ENCODE measurements at regions not wholly inside any gene's neighbourhood (a gene's known extent, or its start where the extent isn't known, plus 50 kb on each side); places are given as distances from the start of the nearest gene placed in this dataset.
"Not testable (repeated sequence)": the region's sequence is repeated elsewhere in the genome, so short reads cannot be mapped to it uniquely, and the experiment has no call there.

DNA sequence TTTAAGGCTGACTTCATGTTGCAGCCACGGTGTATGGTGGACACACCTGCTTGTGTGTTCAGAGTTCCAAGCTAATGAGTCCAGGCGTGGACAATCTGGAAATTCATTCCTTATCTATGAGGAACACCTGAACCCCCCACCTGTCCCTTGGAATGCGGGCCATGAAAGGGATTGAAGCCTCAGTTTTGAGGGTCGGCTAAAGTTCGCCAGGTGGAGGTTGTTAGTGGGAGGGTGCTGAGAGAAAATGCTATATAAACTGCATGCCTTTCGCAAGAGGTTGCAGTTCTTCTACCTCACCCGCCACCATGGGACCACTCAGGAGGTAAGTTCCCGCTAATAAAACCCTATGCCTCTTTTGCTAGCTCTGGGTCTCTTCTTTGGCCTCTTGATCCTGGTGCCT is 348.0 kb downstream of the BCL11B start:
- no peak for DNase-seq

DNA sequence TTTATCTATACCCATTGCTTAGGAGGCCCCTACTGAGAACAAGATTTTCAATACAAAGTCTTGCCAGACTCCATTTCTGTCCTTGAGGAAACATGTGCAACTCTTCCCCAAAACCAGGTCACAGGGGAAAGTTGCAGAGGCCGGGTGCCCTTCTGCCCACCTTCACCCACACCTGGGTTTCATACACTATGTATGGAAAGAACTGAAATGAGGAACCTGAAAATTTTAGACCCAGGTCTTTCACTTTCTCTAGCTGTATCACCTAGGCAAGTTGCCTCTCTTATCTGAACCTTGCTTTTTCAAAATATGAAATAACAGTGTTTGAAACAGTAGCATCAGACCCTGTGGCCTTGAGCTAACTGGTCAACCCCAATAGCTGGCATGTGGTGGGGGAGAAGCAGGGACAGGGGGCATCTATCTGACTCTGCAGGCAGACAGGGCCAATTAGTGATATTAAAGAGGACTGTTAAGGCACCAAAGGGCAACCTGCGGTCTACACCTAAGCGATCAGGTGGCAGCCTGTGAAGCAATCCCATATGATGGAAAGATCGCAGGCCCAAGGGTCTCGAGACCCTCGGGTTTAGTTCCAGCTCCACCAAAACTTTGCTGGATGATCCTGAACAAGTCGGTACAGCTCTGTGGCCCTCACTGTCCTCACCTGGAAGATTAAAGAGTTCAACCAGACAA is 346.5 kb downstream of the BCL11B start:
- DNase-seq, result no peak

DNA sequence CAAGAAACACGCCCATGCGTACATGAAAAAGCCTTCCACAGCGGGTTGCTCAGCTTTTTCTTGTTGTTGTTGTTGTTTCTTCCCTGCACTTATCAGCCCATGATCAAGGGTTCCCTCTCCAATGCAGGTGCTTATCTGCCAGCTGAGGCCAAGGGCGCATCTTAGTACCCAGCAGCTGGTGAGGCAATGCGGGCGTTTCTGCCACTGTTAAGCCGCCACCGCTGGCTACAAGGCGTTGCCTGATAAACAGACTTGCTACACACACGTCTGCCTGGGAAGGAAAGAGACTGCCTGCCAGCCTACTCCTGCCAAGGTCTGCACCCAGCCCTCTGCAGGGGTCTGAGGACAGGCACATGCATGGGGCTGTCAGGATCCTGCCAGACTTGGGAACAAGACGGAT is 345.9 kb downstream of the BCL11B start:
- DNase-seq, result no peak

DNA sequence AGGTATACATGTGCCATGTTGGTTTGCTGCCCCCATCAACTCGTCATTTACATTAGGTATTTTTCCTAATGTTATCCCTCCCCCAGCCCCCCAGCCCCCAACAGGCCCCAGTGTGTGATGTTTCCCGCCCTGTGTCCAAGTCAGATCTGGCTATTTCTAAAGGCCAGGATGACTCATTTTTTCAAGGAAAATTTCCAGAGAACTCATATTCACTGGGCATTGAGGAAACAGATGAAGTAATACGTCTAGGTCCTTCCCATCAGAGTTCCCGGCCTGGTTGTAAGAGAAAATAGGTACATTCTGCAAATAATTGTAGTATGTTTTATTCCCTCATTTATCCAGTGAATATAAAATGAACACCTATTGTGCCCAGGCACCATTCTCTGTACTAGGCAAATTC is 345.2 kb downstream of the BCL11B start:
- no peak for DNase-seq

DNA sequence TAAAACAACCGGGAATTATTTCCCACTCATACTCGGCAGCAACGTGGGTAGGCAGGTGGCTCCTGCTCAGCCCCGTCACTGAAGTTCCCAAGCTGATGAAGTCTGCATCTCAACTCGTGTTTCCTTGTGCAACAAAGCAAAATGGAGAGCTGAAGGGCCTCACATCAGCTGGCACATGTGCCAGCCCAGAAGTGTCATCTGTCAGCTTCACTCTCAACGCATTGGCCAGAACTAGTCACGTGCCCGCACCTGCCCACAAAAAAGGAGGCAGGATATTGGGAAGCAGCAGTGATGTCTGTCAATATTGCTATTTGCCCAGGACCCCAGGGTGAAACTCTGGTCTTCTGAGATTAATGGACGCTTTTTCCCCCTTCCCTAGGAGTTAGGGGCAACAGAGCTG is 344.0 kb downstream of the BCL11B start:
- DNase-seq, result no peak

DNA sequence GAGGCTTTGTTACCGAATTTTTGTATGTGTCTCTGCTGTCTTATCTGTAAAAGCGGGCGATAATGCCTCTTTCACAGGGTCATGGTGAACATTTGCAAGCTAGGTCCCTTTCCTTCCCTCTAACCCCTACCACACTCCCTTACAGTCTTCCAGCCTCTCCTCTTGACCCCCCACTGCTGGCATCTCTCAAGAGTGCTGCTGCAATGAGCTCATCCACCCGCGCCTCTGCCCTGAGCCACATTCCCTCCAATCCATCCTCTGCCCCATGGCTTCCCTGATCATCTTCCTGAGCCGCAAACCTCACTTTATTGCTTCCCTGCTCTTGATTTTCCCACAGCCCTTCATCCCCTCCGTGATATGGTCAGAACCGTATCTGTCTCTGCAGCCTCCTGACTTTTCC is 343.6 kb downstream of the BCL11B start:
- no peak for DNase-seq

DNA sequence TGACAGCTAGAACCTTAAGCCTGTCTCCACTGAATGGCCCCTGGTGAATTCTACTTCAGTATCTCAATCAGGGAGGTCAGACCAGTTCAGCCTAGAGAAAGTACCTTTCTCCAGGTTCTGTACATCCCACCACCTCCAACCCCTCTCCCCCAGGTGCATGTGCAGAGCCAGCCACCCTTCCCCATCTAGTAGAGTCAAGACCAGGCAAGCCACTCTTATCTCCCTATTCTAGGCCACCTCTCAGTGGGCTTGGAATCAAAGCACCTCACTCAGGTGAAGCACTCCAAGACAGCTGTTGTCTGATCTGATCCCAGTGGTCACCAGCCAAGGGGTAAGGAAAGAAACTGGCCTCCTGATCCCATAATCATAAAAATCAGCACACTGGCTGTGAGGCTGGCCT is 340.9 kb downstream of the BCL11B start:
- DNase-seq, result no peak

DNA sequence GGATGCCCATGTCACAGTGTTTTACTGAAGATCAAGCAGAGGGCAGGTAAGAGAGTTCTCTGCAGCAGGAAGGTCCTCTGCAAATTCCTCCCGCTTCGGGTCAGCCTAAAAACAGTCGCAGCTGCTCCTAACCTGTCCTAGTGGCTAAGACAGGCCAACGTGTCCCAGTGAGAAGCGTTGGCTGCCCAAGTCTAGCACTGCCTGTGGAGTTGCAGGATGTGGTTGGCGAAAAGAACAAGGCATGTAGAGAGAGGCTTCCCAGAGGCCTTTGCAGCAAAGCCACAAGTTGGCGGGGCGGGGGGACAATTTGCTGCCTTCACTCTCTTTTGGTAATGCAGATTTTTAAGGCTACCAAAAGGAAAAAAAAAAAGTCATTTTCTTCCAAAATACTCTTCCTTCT is 340.1 kb downstream of the BCL11B start:
- DNase-seq, result no peak

DNA sequence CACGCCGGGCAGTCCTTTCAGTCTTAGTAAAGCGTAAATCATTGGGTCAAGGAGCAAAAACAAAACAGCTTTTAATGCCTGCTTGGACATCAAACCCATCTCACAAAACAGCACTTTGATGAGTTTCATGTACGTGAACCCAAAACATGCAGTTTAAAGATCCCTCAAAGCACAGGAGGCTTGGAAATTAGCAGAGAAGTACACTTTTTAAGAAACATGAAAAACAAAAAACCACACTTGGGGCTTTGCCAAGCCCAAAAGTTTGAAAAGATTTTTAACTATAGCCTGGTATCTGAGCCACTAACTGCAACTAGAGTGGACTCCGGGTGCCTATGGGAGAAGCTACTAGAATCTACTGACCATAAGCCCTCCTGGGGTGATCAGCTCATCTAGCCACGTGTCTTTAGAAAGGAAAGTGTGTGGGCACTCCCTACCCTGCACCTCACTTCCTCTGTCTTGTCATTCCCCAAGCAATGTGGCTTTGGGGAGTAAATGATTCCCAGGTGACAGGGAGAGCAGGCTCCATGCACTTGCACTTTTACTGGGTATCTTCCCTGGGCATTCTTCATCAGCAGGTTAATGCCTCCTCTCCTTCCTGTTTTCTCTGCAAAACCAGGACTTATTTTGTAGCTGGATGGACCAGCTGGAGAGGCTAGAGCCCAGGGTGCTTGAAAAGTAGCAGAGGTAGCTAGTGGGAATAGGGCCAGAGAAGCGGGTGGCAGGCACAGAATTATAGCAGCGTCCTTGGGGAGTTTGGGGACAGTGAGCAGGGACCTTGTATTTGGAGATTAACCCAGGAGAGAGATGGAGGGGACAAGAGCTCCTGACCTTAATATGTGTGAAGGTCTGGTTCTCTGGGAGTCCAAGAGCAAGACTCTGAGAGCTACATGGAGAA is 339.3 kb downstream of the BCL11B start:
- no peak for DNase-seq

DNA sequence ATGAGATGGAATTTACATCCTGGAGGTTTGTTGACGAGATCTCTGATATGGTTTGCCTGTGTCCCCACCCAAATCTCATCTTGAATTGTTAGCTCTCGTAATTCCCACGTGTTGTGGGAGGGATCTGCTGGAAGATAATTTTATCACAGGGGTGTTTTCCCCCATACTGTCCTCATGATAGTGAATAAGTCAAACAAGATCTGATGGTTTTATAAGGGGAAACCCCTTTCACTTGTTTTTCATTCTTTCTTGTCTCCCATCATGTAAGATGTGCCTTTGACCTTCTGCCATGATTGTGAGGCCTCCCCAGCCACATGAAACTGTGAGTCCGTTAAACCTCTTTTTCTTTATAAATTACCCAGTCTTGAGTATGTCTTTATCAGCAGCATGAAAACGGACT is 337.4 kb downstream of the BCL11B start:
- DNase-seq, result not testable (repeated sequence)

DNA sequence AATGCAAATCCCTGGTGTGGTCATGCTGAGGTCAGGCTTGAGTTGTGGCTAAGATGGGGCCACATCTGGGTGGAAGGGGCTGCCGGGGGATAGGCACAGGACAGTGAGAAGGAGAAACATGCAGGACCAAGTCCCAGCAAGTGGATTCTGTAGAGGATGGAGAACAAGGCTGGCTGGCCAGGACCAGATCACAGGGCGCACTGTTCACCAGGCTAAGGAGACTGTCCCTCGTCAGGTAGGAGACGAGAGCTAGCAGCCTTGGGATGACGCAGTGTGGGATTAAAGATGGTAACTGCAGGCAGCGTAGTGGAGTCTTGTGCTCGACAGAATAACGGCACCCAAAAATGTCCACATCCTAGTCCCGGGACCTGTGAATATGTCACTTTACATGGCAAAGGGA is 336.1 kb downstream of the BCL11B start:
- DNase-seq, result no peak

DNA sequence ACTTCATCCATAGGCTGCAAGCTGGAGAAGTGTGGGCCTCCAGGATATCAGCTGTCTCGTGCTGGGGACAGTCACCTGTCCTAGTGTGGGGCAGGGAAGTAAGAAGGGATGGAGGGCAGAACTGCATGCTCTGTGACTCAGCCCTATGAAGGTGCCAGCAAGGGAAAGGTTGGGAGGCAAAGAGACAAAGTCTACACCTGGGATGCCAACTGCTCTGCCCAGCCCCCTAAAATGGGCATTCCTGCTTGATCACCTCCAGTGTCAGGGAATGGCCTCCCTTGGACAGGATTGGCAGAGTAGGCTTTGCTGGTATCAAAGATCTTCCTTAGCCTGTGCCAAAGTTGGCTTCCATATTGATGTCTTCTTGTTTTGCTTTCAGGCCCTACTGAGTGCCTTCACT is 335.0 kb downstream of the BCL11B start:
- DNase-seq, result no peak

DNA sequence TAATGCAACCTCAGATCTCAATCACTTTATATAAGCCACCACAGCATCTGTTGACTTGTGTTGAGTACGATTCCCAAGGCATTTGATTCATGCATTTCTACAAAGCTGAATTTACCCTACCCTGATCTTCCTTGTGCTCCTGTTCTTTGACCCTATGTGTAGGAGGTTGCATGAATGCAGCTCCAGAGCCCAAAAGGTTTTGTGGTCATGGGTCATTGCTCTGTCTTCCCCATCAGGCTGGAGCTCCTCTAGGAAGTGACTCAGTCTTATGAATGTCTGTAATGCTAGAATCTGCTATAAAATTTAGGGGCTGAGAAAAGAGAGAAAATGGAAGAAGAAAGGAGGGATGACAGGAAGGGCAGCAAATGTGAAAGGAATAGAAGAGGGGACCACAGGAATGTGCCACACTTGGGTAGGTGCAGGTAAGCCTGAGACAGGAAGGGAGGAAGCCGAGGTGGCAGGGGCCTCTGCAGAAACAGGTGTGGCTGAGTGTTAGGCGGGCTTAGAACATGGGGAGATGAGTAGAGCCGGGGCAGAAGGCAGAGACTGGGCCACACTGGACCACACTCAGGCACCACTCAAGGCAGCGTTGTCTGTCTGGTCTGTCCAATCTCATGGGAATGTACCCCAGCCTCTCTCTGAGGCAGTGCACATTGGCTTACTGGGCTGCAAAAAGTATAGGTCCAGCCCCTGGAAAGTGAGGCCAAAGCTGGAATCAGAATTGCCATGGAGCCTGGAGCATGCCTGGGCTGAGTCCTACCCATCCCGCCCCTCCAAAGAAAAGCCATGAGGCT is 334.1 kb downstream of the BCL11B start:
- DNase-seq, result no peak

DNA sequence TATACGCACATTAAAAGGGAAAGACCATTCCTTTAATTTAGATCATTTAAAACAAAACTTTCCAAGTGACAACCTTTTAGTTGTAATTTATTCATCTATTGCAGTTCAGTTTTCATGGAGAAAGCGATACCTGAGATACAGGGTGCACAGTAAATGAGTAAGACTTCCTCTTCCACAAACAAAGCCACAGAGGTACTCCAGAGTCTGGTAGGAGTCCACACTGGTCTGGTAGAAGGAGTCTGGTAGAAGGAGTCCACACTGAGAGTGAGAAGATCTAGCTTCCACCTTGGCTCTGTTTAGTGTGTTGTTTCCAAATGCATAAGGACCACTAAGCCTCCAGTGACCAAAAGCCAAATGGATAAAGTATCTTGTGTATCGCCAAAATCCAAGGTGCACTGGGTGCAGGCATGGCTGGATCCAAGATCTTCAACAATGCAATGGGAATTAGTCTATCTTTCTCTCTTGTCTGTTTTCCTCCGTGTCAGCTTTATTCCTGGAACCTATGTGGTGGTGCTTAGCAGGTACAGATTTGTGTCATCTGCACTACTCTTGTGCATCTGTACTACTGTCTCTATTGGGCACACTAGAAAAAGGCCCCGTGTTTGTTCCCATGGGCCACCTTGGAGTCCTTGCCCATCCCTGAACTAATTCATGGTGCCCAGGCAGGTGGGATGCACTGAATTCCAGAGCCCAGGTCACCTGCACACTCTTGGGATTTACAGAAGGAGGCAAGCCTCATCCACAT is 331.1 kb downstream of the BCL11B start:
- DNase-seq, result no peak

DNA sequence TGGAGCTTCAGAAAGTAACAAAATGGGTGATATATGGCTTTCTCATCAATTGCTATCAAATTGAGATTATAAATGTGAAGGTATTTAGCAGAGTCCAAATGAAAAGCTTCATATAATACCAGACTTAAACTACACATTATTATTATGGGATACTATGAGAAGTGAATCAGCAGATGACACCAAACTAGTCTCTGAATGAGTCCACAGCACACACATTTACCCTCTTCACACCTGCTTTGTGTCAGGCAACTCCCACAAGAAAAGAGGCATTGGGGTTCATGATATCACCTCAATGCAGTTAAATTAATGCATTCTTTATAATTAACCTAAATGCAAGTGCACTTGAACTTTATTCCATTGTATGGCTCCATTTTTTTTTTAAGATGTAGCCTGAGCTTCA is 330.5 kb downstream of the BCL11B start:
- no peak for DNase-seq

DNA sequence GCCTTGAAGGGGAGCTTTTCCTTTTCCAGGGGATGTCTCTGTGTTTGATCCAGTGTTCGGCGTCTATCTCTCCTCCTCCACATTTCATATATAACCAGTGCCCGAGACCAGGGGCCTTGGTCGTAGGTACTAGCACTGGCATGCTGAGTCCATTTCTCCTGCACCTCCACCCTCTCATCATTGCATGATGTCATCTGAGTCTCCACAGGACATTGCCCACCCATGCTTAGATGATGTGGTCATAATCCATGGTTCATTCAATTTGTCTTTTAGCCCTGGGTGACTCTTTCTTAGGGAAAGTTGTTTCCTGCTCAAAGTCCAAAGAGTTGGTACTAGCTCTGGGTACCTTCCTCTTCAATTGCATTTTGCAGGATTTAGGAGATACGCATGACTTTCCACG is 328.1 kb downstream of the BCL11B start:
- no peak for DNase-seq

DNA sequence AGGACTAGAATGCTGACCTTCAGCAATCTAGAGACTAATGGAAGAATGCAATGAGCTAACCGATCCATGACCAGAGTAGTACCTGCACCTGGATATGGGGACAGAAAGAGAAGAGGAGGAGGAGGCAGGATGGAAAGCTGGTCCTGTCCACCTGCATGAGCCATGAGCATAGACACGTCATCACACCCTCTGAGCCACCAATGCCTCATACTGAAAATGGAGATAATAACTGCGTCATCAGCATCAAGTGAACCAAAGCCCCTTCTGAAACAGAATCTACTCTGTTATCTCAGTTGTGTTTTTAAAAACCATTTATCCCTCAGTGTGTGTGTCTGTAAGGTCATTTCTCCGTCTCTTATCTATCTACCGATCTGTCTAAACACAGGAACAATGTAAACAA is 327.0 kb downstream of the BCL11B start:
- no peak for DNase-seq

DNA sequence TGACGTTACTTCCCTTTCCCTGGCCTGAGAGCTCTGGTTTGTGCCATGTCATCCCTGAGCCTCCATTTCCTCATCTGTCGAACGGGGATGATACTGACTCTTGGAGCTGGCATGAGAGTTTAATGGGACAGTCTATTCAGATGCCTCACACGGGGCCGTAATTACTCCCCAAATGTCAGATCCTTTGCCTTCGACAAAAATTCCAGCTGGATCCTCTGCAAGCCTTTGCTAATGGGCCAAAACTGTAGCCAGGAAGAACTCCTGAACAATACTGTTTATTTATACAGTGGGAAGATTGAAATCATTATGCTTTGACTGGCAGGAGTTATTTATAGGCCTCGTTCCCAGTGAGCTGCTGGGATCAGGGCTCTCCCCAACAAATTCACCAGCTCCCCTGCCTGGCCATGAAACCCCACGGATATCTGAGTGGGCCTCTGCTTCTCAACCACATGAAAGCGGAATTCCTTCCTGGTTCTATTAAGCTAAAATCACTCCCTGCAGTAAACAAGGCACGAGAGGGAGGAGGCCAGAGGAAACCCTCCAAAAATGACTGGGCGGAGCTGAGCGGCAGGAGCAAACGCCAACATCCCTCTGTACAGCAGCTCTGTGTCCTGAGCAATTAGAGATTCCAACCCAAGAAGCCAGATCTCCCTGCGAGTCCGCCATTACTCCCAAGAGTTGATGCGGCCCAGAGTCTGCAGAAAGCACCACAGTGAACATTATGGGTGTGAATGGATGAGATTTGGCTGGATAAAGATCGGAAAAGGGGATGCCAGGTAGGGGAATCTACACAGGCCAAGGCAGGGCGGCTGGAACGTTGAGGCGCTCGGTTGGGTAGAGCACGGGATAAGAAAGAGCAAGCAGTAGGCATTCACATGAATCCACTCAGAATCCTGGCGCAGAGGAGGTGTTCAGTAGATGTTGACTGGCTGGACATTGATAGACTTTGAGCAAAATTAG is 326.1 kb downstream of the BCL11B start:
- DNase-seq, result no peak

DNA sequence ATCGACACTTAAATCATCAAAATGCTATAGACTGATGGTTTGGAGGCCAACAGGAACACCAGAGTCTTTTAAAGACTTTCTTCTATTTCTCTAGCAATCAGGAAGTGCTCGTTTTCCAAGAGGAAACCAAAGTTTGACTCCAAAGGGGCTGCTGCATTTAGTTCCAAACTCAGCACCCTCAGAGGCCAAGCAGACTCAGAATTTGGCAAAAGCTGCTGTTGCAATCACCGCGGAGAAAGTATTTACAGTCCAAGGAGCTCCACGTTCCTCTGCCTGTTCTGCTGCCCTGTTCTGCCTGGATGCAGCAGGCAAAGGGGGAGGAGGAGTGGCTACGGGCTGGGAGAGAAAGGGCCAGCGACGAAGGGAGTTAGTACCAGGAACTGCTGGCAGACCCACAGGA is 325.1 kb downstream of the BCL11B start:
- DNase-seq, result no peak

DNA sequence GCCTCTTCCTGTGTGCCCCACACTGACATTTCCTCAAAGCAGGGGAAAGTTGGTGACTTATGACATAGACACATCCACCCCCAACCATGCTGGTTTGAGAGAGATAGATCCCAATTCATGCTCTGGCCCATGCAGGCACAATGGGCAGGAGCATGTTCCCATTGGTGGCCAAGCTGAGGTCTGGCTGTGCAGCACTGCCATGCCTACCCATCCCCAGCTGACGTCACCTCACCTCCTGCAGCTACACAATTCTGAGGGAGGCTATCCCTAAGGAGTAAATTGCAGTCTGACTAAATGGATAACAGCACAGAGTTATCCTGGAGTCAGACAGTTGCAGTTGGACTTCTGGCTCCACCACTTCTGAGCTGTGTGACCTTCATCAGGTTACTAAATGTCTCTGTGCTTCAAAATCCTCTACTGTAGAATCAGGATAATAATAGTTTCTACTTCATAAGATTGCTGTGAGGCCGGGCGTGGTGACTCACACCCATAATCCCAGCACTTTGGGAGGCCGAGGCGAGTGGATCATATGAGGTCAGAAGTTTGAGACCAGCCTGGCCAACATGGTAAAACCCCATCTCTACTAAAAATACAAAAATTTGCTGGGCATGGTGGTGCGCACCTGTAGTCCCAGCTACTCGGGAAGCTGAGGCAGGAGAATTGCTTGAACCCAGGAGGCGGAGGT is 323.9 kb downstream of the BCL11B start:
- DNase-seq, result no peak

DNA sequence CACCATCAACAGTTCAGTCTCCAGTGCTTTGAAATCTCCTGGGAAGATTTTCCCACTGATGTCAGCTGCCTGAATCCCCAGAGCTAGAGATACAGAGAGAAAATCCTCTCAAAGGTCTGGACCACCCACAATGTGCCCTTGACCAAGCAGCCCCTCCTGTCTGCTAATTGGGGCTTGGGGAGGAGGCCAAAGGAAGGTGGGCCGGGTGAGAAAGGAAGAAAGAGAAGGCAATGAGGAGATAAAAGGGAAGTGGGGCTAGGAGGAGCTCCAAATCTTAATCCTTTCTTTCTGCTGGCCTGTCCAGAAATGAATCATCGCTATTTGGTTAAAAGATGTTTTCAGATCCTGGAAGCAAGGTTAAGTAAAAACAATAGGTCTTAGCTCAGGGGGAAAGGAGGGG is 322.9 kb downstream of the BCL11B start:
- no peak for DNase-seq
